HG03378 (cell line): ENCODE measurements at regions not wholly inside any gene's neighbourhood (a gene's known extent, or its start where the extent isn't known, plus 50 kb on each side); places are given as distances from the start of the nearest gene placed in this dataset.
"Not testable (repeated sequence)": the region's sequence is repeated elsewhere in the genome, so short reads cannot be mapped to it uniquely, and the experiment has no call there.

ENCODE experiments used
- ATAC-seq: cut with Tn5 transposase; IDR thresholded peaks from one replicate; pipeline ENCODE4 v1.9.1; 2021; ENCODE audit warnings: mild to moderate bottlenecking, moderate library complexity; ENCODE audit not compliant: unreplicated experiment

- no peak for ATAC-seq
Measured at GRCh38 chr10:31173752-31174151, 142.1 kb upstream of the ZNF438 start.

GRCh38 chr10:31179091-31179680 lies 139.8 kb upstream of the ZEB1 start:
- no peak for ATAC-seq

- no peak for ATAC-seq
Measured at GRCh38 chr10:31186225-31187000, 132.6 kb upstream of the ZEB1 start.

GRCh38 chr10:31187182-31187581 lies 131.8 kb upstream of the ZEB1 start:
- ATAC-seq, result no peak

GRCh38 chr10:31187607-31188210 lies 131.3 kb upstream of the ZEB1 start:
- ATAC-seq, result no peak

- ATAC-seq, result no peak
Measured at GRCh38 chr10:31188792-31189406, 130.1 kb upstream of the ZEB1 start.

- no peak for ATAC-seq
Measured at GRCh38 chr10:31190488-31190887, 128.5 kb upstream of the ZEB1 start.

- no peak for ATAC-seq
Measured at GRCh38 chr10:31192475-31192874, 126.5 kb upstream of the ZEB1 start.

GRCh38 chr10:31194986-31195385 lies 124.0 kb upstream of the ZEB1 start:
- ATAC-seq, result no peak

- ATAC-seq, result no peak
Measured at GRCh38 chr10:31197886-31198285, 121.1 kb upstream of the ZEB1 start.

- no peak for ATAC-seq
Measured at GRCh38 chr10:31204090-31204489, 114.9 kb upstream of the ZEB1 start.

- ATAC-seq, result no peak
Measured at GRCh38 chr10:31207636-31208035, 111.4 kb upstream of the ZEB1 start.

- no peak for ATAC-seq
Measured at GRCh38 chr10:31209478-31209877, 109.5 kb upstream of the ZEB1 start.

GRCh38 chr10:31210190-31210589 lies 108.8 kb upstream of the ZEB1 start:
- no peak for ATAC-seq

- ATAC-seq, result no peak
Measured at GRCh38 chr10:31213959-31214358, 105.1 kb upstream of the ZEB1 start.

GRCh38 chr10:31215052-31215451 lies 104.0 kb upstream of the ZEB1 start:
- no peak for ATAC-seq

- ATAC-seq, result no peak
Measured at GRCh38 chr10:31219306-31219705, 99.7 kb upstream of the ZEB1 start.

- not testable (repeated sequence) for ATAC-seq
Measured at GRCh38 chr10:31228780-31229179, 90.2 kb upstream of the ZEB1 start.

GRCh38 chr10:31239961-31240360 lies 79.1 kb upstream of the ZEB1 start:
- no peak for ATAC-seq

- no peak for ATAC-seq
Measured at GRCh38 chr10:31242902-31243301, 76.1 kb upstream of the ZEB1 start.

- not testable (repeated sequence) for ATAC-seq
Measured at GRCh38 chr10:31251118-31251517, 67.9 kb upstream of the ZEB1 start.

GRCh38 chr10:31253237-31253636 lies 65.8 kb upstream of the ZEB1 start:
- ATAC-seq, result no peak
